IPS-NIHi7 (cell line): ENCODE measurements at regions not wholly inside any gene's neighbourhood (a gene's known extent, or its start where the extent isn't known, plus 50 kb on each side); places are given as distances from the start of the nearest gene placed in this dataset.
"Not testable (repeated sequence)": the region's sequence is repeated elsewhere in the genome, so short reads cannot be mapped to it uniquely, and the experiment has no call there.

Experiments used
- DNase-seq: peaks from one replicate; pipeline ENCODE4 v3.0.0; 2012; ENCODE audit warnings: mixed read lengths; ENCODE audit errors: extremely low spot score

- not testable (repeated sequence) for DNase-seq
Measured at GRCh38 chr2:150059676-150060075, 427.8 kb downstream of the RND3 start.

- DNase-seq, result no peak
Measured at GRCh38 chr2:150052457-150052856, 435.0 kb downstream of the RND3 start.

- no peak for DNase-seq
Measured at GRCh38 chr2:150051004-150051403, 436.5 kb downstream of the RND3 start.

GRCh38 chr2:150050036-150050435 is 437.4 kb downstream of the RND3 start:
- DNase-seq, result no peak

GRCh38 chr2:150047620-150048222 is 439.7 kb downstream of the RND3 start:
- no peak for DNase-seq

GRCh38 chr2:150046810-150047209 is 440.7 kb downstream of the RND3 start:
- DNase-seq, result no peak

GRCh38 chr2:150046211-150046610 is 441.3 kb downstream of the RND3 start:
- DNase-seq, result no peak

GRCh38 chr2:150045601-150046000 is 441.9 kb downstream of the RND3 start:
- DNase-seq, result no peak

GRCh38 chr2:150043172-150043500 is 444.3 kb downstream of the RND3 start:
- DNase-seq, result no peak

- no peak for DNase-seq
Measured at GRCh38 chr2:150042500-150043171, 444.8 kb downstream of the RND3 start.

- DNase-seq, result no peak
Measured at GRCh38 chr2:150041722-150042425, 445.6 kb downstream of the RND3 start.

- DNase-seq, result no peak
Measured at GRCh38 chr2:150036622-150037021, 449.0 kb upstream of the MMADHC start.

- no peak for DNase-seq
Measured at GRCh38 chr2:150034665-150035064, 447.1 kb upstream of the MMADHC start.

GRCh38 chr2:150030436-150031190 is 443.0 kb upstream of the MMADHC start:
- no peak for DNase-seq

GRCh38 chr2:150028322-150028721 is 440.7 kb upstream of the MMADHC start:
- DNase-seq, result no peak

- DNase-seq, result no peak
Measured at GRCh38 chr2:150027164-150027563, 439.6 kb upstream of the MMADHC start.

GRCh38 chr2:150023663-150024062 is 436.1 kb upstream of the MMADHC start:
- no peak for DNase-seq

- DNase-seq, result no peak
Measured at GRCh38 chr2:150023044-150023443, 435.5 kb upstream of the MMADHC start.

GRCh38 chr2:150020937-150021673 is 433.5 kb upstream of the MMADHC start:
- no peak for DNase-seq

- no peak for DNase-seq
Measured at GRCh38 chr2:150020221-150020620, 432.6 kb upstream of the MMADHC start.

- DNase-seq, result no peak
Measured at GRCh38 chr2:150019063-150019462, 431.5 kb upstream of the MMADHC start.

GRCh38 chr2:150012986-150013385 is 425.4 kb upstream of the MMADHC start:
- DNase-seq, result no peak
